ENCODE measurements at regions not wholly inside any gene's neighbourhood (a gene's known extent, or its start where the extent isn't known, plus 50 kb on each side); places are given as distances from the start of the nearest gene placed in this dataset.

DNA sequence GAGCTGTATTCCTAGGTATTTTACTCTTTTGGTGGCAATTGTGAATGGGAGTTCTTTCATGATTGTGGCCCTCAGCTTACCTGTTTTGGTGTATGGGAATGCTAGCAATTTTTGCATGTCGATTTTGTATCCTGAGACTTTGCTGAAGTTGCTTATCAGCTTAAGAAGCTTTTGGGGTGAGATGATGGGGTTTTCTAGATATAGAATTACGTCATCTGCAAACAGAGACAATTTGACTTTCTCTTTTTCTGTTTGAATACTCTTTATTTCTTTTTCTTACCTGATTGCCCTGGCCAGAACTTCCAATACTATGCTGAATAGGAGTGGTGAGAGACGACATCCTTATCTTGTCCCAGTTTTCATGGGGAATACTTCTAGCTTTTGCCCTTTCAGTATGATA lies 191.2 kb downstream of the KCNE4 start:
- no CpG with 5 or more reads among the region's 3 CpGs for WGBS (ENCODE audit: insufficient coverage)
- Histone ChIP-seq H3K9me3 (replicated peaks; ENCODE audit: control insufficient read depth, low read depth, low read length) (no peaks in the 10 kb centered on the region), H3K27me3 (ENCODE audit: control insufficient read depth, insufficient read depth, low read length) (no peaks in the 10 kb centered on the region), H3K36me3 (ENCODE audit: control insufficient read depth, insufficient read depth, low read length) (no peaks in the 10 kb centered on the region), H3K4me3 (ENCODE audit: low read length) (no peak overlapping the region), H3K27ac (ENCODE audit: low read length) (no peak overlapping the region), H3K4me1 (ENCODE audit: control insufficient read depth, insufficient read depth, low read length) (no peaks in the 10 kb centered on the region)
- DNase-seq, result no peak

DNA sequence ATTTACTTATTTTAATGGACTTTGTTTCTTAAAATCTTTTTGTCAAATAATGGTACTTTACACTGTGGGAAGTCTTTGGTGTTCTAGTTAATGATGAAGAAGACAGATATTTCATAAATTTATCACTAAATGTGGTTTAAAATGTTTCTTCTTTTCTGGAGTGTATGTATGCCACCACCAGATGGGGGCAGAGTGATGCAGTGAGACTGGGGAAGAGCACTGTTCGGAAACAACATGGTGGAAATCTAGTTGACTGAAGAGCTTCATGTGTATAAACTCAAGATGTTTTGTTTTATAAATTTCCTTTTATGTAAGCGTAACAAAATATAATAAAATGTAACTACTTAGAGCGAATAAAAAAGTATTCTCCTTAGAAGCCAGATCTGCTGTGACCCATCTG lies 195.1 kb downstream of the KCNE4 start:
- Histone ChIP-seq H3K27me3 (ENCODE audit: control insufficient read depth, insufficient read depth, low read length) (no peaks in the 10 kb centered on the region), H3K36me3 (ENCODE audit: control insufficient read depth, insufficient read depth, low read length) (no peaks in the 10 kb centered on the region), H3K4me1 (ENCODE audit: control insufficient read depth, insufficient read depth, low read length) (no peaks in the 10 kb centered on the region), H3K9me3 (replicated peaks; ENCODE audit: control insufficient read depth, low read depth, low read length) (no peaks in the 10 kb centered on the region), H3K4me3 (ENCODE audit: low read length) (no peak overlapping the region), H3K27ac (ENCODE audit: low read length) (no peak overlapping the region)
- DNase-seq, result no peak
- WGBS (ENCODE audit: insufficient coverage), result no CpG with 5 or more reads among the region's 3 CpGs

DNA sequence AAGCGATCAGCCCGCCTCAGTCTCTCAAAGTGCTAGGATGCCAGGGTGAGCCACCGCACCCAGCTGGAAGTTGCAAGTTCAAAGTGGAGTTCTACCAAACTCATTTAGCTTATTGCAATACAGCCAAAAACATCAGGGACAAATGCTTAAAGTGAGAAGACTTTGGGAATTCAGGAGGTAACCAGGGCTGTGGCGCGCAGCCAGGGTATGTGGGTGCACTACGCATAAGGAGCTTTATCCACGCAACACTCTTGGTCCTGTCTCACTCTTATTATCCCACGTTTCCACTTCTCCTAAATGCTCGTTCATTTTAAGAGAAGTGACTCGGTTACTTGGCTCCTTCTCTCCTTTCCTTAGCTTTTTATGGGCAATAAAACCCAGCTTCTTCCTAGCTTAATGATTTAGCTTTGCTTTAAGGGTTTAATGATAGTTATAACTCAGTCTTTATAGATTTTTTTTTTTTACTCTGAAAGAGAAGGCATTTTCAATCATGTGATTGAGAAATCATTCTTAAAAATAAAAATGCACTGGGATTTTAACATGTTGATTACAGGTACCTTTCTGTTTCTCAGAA lies 199.8 kb downstream of the KCNE4 start:
- peaks cover 2% of the 10 kb centered on the region for H3K9me3 ChIP-seq (replicated peaks; ENCODE audit: control insufficient read depth, low read depth, low read length)
- H3K36me3 ChIP-seq (ENCODE audit: control insufficient read depth, insufficient read depth, low read length), result no peaks in the 10 kb centered on the region
- no peaks in the 10 kb centered on the region for H3K27me3 ChIP-seq (ENCODE audit: control insufficient read depth, insufficient read depth, low read length)
- no peak overlapping the region for H3K4me3 ChIP-seq (ENCODE audit: low read length)
- H3K4me1 ChIP-seq (ENCODE audit: control insufficient read depth, insufficient read depth, low read length), result no peaks in the 10 kb centered on the region
- no peak overlapping the region for H3K27ac ChIP-seq (ENCODE audit: low read length)
- WGBS (ENCODE audit: insufficient coverage), result 94% methylated on average over 3 of the region's 10 CpGs
- no peak for DNase-seq

DNA sequence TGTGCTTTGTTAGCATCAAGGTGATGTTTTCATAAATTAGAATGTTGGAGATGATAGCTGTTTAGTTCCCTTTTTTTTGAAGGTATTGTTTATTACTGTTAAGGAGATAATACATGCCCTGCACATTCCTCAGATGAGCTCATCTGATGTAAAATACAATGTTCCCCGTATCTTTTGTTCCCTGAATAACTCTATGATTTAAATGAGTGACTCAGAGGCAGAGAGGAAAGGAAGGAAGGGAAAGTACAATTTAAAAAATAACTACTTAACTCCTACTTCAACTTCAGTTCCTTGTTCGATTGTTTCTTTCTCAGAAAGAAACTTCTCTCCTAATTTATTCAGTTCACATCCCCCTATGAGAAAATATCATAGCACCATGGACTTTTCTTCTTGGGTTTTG lies 208.7 kb downstream of the KCNE4 start:
- no peaks in the 10 kb centered on the region for H3K27me3 ChIP-seq (ENCODE audit: control insufficient read depth, insufficient read depth, low read length)
- no CpG with 5 or more reads among the region's 2 CpGs for WGBS (ENCODE audit: insufficient coverage)
- H3K36me3 ChIP-seq (ENCODE audit: control insufficient read depth, insufficient read depth, low read length), result no peaks in the 10 kb centered on the region
- DNase-seq, result no peak
- H3K4me3 ChIP-seq (ENCODE audit: low read length), result no peak overlapping the region
- H3K27ac ChIP-seq (ENCODE audit: low read length), result no peak overlapping the region
- H3K9me3 ChIP-seq (replicated peaks; ENCODE audit: control insufficient read depth, low read depth, low read length), result peaks cover 2% of the 10 kb centered on the region
- no peaks in the 10 kb centered on the region for H3K4me1 ChIP-seq (ENCODE audit: control insufficient read depth, insufficient read depth, low read length)

DNA sequence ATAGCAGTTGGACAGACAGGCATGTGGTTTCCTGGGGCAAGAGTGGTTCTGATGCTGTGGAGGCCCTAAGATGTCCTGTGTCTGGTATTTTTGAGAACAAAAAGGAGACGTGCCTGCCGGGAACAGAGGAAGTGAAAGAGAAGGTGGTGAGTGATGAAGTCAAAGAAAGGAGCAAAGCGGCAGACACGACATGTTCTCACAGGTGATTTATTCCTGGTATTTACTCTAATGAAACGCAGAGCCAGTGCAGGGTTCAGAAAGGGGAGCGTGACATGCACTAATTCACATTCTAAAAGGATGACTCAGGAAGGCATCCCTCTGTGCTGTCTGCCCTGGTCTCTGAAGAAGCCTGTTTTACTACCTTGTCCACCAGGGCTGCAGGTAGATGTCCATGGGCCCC lies 211.0 kb downstream of the KCNE4 start:
- no peak overlapping the region for H3K27ac ChIP-seq (ENCODE audit: low read length)
- H3K36me3 ChIP-seq (ENCODE audit: control insufficient read depth, insufficient read depth, low read length), result no peaks in the 10 kb centered on the region
- no peak for DNase-seq
- H3K4me1 ChIP-seq (ENCODE audit: control insufficient read depth, insufficient read depth, low read length), result no peaks in the 10 kb centered on the region
- no peaks in the 10 kb centered on the region for H3K27me3 ChIP-seq (ENCODE audit: control insufficient read depth, insufficient read depth, low read length)
- H3K4me3 ChIP-seq (ENCODE audit: low read length), result no peak overlapping the region
- 42% methylated on average over 6 of the region's 6 CpGs for WGBS (ENCODE audit: insufficient coverage)
- no peaks in the 10 kb centered on the region for H3K9me3 ChIP-seq (replicated peaks; ENCODE audit: control insufficient read depth, low read depth, low read length)

DNA sequence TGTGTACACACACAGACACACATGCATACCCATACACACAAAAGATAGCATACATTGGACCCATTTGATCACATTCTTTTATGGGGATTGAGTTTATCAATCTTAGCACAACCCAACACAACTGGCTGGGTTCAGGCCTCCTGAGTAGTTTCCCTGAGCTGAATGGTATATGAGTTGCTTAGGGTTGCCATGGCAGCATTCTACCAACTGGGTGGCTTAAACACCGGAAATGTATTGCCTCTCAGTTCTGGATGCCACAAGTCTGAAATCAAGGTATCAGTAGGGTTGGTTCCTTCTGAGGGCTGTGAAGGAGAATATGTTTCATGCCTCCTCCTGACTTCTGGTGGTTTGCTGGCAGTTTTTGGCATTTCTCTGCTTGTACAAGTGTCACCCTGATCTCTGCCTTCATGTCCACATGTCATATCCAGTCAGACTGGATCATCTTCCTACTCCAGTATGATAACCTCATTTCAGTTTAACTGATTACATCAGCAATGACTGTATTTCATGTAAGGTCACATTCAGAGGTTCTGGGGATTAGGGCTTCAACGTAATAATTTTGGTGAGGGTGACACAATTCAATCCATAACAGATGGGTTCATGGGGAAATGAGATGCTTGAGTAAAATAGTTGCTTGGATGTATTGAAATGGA lies 212.7 kb downstream of the KCNE4 start:
- Histone ChIP-seq H3K27ac (ENCODE audit: low read length) (no peak overlapping the region), H3K36me3 (ENCODE audit: control insufficient read depth, insufficient read depth, low read length) (no peaks in the 10 kb centered on the region), H3K4me1 (ENCODE audit: control insufficient read depth, insufficient read depth, low read length) (no peaks in the 10 kb centered on the region), H3K27me3 (ENCODE audit: control insufficient read depth, insufficient read depth, low read length) (no peaks in the 10 kb centered on the region), H3K4me3 (ENCODE audit: low read length) (no peak overlapping the region), H3K9me3 (replicated peaks; ENCODE audit: control insufficient read depth, low read depth, low read length) (no peaks in the 10 kb centered on the region)
- no peak for DNase-seq
- WGBS (ENCODE audit: insufficient coverage), result 67% methylated on average over 1 of the region's 2 CpGs

DNA sequence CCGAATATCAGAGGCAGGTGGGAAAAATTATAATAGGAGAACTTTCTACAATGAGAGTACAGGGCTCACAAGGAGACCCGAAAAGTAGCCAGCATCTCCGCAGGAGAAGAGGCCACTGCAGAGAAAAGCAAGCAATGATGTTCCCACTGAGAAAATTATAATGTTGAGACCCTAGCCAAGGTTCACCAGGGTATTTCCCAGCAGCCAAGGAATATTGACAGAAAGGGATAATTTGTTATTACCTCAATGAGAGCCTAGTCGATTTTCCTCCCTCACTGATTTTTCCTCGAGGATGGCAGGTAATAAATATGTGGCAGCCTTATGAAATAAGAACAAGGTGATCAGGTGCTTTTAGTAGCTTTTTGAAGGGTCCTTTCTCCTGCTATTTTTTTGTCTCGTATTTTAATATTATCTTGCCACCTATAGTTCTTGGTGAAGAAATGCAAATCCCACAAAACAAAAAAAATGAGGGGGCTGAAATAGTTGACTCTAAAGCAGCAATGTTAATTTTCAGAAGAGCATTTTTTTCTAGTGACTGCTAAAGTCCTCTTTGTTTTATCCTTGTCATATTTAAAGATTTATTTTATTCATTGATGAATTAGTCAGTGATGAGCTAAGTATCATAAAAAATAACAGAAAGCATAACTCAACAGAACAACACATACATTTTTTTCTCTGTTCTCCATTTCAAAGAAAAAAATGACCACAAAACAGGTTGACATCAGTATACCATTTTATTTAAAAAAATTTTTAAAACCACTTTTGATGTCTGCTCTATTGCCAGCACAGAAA lies 215.4 kb downstream of the KCNE4 start:
- H3K27ac ChIP-seq (ENCODE audit: low read length), result no peak overlapping the region
- no peaks in the 10 kb centered on the region for H3K9me3 ChIP-seq (replicated peaks; ENCODE audit: control insufficient read depth, low read depth, low read length)
- H3K4me3 ChIP-seq (ENCODE audit: low read length), result no peak overlapping the region
- no peaks in the 10 kb centered on the region for H3K36me3 ChIP-seq (ENCODE audit: control insufficient read depth, insufficient read depth, low read length)
- DNase-seq, result no peak
- H3K4me1 ChIP-seq (ENCODE audit: control insufficient read depth, insufficient read depth, low read length), result no peaks in the 10 kb centered on the region
- 87% methylated on average over 3 of the region's 6 CpGs for WGBS (ENCODE audit: insufficient coverage)
- H3K27me3 ChIP-seq (ENCODE audit: control insufficient read depth, insufficient read depth, low read length), result no peaks in the 10 kb centered on the region

DNA sequence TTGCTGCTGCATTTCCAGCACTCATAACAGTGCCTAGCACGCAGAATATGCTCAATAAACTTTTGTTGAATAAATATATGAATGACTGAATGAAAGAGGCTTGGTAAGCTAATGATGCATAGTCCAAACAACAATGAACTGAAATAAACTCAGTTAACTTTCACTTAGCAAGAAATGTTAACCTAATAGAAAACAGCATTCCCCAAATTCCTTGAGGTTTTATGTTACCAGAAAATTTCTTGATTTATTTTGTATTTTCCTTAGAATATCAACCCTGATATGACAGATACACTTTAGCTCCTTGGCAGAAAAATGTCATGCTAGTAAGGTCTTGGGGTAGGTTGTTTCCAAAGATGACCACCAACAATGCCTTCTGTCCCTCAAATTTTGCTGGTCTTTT lies 217.4 kb downstream of the KCNE4 start:
- Histone ChIP-seq H3K4me3 (ENCODE audit: low read length) (no peak overlapping the region), H3K27ac (ENCODE audit: low read length) (no peak overlapping the region), H3K4me1 (ENCODE audit: control insufficient read depth, insufficient read depth, low read length) (no peaks in the 10 kb centered on the region), H3K9me3 (replicated peaks; ENCODE audit: control insufficient read depth, low read depth, low read length) (no peaks in the 10 kb centered on the region), H3K27me3 (ENCODE audit: control insufficient read depth, insufficient read depth, low read length) (no peaks in the 10 kb centered on the region), H3K36me3 (ENCODE audit: control insufficient read depth, insufficient read depth, low read length) (no peaks in the 10 kb centered on the region)
- no peak for DNase-seq
- WGBS (ENCODE audit: insufficient coverage), result no CpG with 5 or more reads among the region's 1 CpG

DNA sequence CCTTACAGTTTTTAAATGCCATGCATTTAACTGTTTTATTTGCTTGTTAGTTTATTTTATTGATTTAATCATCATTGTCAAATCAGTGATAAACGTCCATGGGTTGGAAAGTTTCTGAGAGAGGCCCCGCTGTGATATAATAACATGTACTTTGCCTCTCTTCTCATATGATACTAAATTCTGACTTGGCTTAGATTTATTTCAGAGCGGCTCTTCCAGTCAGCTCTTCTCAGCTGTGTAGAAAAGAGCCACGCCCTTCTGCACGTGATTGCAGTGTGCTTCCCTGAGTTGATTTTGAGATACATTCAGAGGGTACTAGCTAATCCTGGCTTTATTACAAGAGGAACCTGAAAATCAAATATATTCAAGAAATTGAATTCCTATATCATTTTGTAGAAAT lies 218.6 kb downstream of the KCNE4 start:
- Histone ChIP-seq H3K27ac (ENCODE audit: low read length) (no peak overlapping the region), H3K4me1 (ENCODE audit: control insufficient read depth, insufficient read depth, low read length) (no peaks in the 10 kb centered on the region), H3K9me3 (replicated peaks; ENCODE audit: control insufficient read depth, low read depth, low read length) (no peaks in the 10 kb centered on the region), H3K4me3 (ENCODE audit: low read length) (no peak overlapping the region), H3K27me3 (ENCODE audit: control insufficient read depth, insufficient read depth, low read length) (no peaks in the 10 kb centered on the region), H3K36me3 (ENCODE audit: control insufficient read depth, insufficient read depth, low read length) (no peaks in the 10 kb centered on the region)
- DNase-seq, result no peak
- whole genome bisulfite sequencing (ENCODE audit: insufficient coverage), result no CpG with 5 or more reads among the region's 5 CpGs

DNA sequence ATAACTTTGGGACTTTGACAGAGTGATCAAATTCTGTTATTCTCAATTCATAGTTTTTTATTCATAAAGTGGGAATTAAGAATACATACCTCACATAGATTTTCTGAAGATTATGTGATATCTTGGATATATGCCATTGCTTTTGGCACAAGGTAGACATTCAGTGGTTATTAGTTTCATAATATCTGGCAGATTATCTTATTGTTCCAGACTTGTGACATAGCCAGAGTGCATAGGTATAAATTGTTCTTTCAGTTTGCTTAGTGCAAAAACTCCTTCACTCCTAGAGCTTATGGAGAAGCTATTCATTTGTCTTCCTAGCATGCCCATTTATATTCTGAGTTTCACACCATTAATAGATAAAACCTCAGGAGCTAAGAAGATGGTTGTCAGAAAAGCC lies 222.0 kb downstream of the KCNE4 start:
- no peaks in the 10 kb centered on the region for H3K9me3 ChIP-seq (replicated peaks; ENCODE audit: control insufficient read depth, low read depth, low read length)
- H3K27me3 ChIP-seq (ENCODE audit: control insufficient read depth, insufficient read depth, low read length), result no peaks in the 10 kb centered on the region
- no peak overlapping the region for H3K4me3 ChIP-seq (ENCODE audit: low read length)
- H3K4me1 ChIP-seq (ENCODE audit: control insufficient read depth, insufficient read depth, low read length), result no peaks in the 10 kb centered on the region
- DNase-seq, result no peak
- no peaks in the 10 kb centered on the region for H3K36me3 ChIP-seq (ENCODE audit: control insufficient read depth, insufficient read depth, low read length)
- H3K27ac ChIP-seq (ENCODE audit: low read length), result no peak overlapping the region
